GM12892 (cell line): ENCODE measurements at regions not wholly inside any gene's neighbourhood (a gene's known extent, or its start where the extent isn't known, plus 50 kb on each side); places are given as distances from the start of the nearest gene placed in this dataset.
A peak's percentile ranks its signal among the peaks of the same experiment; 100 is the strongest.

Source experiments
- DNase-seq: peaks from one replicate; pipeline ENCODE4 v3.0.0; 2011; ENCODE audit not compliant: insufficient read length
- FAIRE-seq: peaks from 2 replicates; lab custom pipeline; 2011; peaks lifted over from hg19 to GRCh38; lab: Jason Lieb, UNC
- POLR2A ChIP-seq: IDR thresholded peaks from 2 replicates; pipeline ENCODE4 v1.6.1; 2011; ENCODE audit warnings: low read depth, low read length, control low read depth
- POLR2AphosphoS5 ChIP-seq: IDR thresholded peaks from 2 replicates; pipeline ENCODE4 v1.6.1; 2011; ENCODE audit warnings: low read depth, low read length, control low read depth
- TAF1 ChIP-seq: IDR thresholded peaks from 2 replicates; pipeline ENCODE4 v1.6.1; 2011; ENCODE audit warnings: low read depth, mild to moderate bottlenecking, control low read depth, low read length, borderline replicate concordance

- FAIRE-seq: peak; percentile 51
- TF ChIP-seq TAF1 (no peak), POLR2AphosphoS5 (no peak), POLR2A (no peak)
- no peak for DNase-seq
Observed at GRCh38 chr9:18360005-18360404, 113.9 kb upstream of the ADAMTSL1 start.

- no peak for FAIRE-seq
Observed at GRCh38 chr9:18361646-18362045, 112.3 kb upstream of the ADAMTSL1 start.

GRCh38 chr9:18362166-18362565, 111.8 kb upstream of the ADAMTSL1 start:
- FAIRE-seq: peak; percentile 70
- TF ChIP-seq POLR2AphosphoS5 (no peak), TAF1 (no peak), POLR2A (no peak)
- no peak for DNase-seq

More at GRCh38 chr9:18361646-18362045, 112.3 kb upstream of the ADAMTSL1 start:
- no peak for TF ChIP-seq POLR2A
- DNase-seq: no peak

- DNase-seq (no peak), FAIRE-seq (no peak)
- no peak for TF ChIP-seq POLR2AphosphoS5
Observed at GRCh38 chr9:18362901-18363685, 110.9 kb upstream of the ADAMTSL1 start.

GRCh38 chr9:18365651-18366050, 108.3 kb upstream of the ADAMTSL1 start:
- no peak for TF ChIP-seq POLR2AphosphoS5
- no peak for TF ChIP-seq TAF1
- no peak for TF ChIP-seq POLR2A
- FAIRE-seq: peak; percentile 70
- no peak for DNase-seq

- TF ChIP-seq POLR2AphosphoS5 (no peak), TAF1 (no peak), POLR2A (no peak)
- DNase-seq: no peak
- FAIRE-seq: peak; percentile 65
Observed at GRCh38 chr9:18366184-18366583, 107.8 kb upstream of the ADAMTSL1 start.

GRCh38 chr9:18368206-18368605, 105.7 kb upstream of the ADAMTSL1 start:
- FAIRE-seq (no peak), DNase-seq (no peak)
- no peak for TF ChIP-seq POLR2A
- no peak for TF ChIP-seq TAF1
- TF ChIP-seq POLR2AphosphoS5: no peak

GRCh38 chr9:18371141-18371540, 102.8 kb upstream of the ADAMTSL1 start:
- TF ChIP-seq TAF1: no peak
- no peak for TF ChIP-seq POLR2AphosphoS5
- TF ChIP-seq POLR2A: no peak
- FAIRE-seq: no peak
- DNase-seq: no peak

- TF ChIP-seq POLR2A (no peak), TAF1 (no peak), POLR2AphosphoS5 (no peak)
- FAIRE-seq (no peak), DNase-seq (no peak)
Observed at GRCh38 chr9:18371621-18372020, 102.3 kb upstream of the ADAMTSL1 start.

- TF ChIP-seq POLR2AphosphoS5 (no peak), TAF1 (no peak), POLR2A (no peak)
- DNase-seq (no peak), FAIRE-seq (peak; percentile 9)
Observed at GRCh38 chr9:18379073-18379811, 94.7 kb upstream of the ADAMTSL1 start.

- DNase-seq (no peak), FAIRE-seq (no peak)
- TF ChIP-seq POLR2AphosphoS5 (no peak), POLR2A (no peak), TAF1 (no peak)
Observed at GRCh38 chr9:18382243-18382642, 91.7 kb upstream of the ADAMTSL1 start.

- TF ChIP-seq POLR2A (no peak), TAF1 (no peak), POLR2AphosphoS5 (no peak)
- no peak for FAIRE-seq
- DNase-seq: no peak
Observed at GRCh38 chr9:18384066-18384465, 89.9 kb upstream of the ADAMTSL1 start.
